NCI-H2171 (cell line): ENCODE measurements at regions not wholly inside any gene's neighbourhood (a gene's known extent, or its start where the extent isn't known, plus 50 kb on each side); places are given as distances from the start of the nearest gene placed in this dataset.
"Not testable (repeated sequence)": the region's sequence is repeated elsewhere in the genome, so short reads cannot be mapped to it uniquely, and the experiment has no call there.

Source experiments
- DNase-seq: peaks from one replicate; lab custom pipeline; 2025; lab: John Stamatoyannopoulos, UW

DNA sequence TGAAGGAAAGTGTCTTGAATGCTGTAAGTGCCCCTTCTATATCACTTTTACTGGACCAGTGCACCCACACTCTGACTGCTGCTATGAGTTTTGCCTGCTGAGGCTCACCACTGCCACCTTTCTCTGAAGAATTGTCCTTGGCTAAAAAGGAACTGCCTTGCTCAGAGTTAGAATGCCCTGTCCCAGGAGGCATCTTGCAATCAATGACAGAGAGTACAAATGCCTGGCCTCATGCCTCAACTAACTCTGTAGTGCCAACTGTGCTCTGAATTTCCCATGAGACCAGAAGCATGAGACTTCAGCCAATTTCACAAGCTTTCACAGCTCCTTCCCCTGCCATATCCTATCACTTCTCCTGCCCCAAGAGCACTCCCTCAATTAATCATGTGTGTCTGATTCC, 569.7 kb downstream of the ZNF608 start:
- DNase-seq, result peak; percentile 67

- no peak for DNase-seq
Measured at GRCh38 chr5:124173386-124173785, 573.1 kb downstream of the ZNF608 start.

GRCh38 chr5:124172389-124173003, 573.9 kb downstream of the ZNF608 start:
- no peak for DNase-seq

- not testable (repeated sequence) for DNase-seq
Measured at GRCh38 chr5:124168093-124168492, 578.3 kb downstream of the ZNF608 start.

GRCh38 chr5:124162767-124163532, 583.5 kb downstream of the ZNF608 start:
- DNase-seq, result no peak

GRCh38 chr5:124161266-124161665, 585.2 kb downstream of the ZNF608 start:
- peak; percentile 46 for DNase-seq

- DNase-seq, result no peak
Measured at GRCh38 chr5:124160265-124160664, 586.2 kb downstream of the ZNF608 start.

GRCh38 chr5:124157320-124157719, 589.1 kb downstream of the ZNF608 start:
- DNase-seq, result no peak

- DNase-seq, result no peak
Measured at GRCh38 chr5:124156415-124156996, 589.9 kb downstream of the ZNF608 start.

DNA sequence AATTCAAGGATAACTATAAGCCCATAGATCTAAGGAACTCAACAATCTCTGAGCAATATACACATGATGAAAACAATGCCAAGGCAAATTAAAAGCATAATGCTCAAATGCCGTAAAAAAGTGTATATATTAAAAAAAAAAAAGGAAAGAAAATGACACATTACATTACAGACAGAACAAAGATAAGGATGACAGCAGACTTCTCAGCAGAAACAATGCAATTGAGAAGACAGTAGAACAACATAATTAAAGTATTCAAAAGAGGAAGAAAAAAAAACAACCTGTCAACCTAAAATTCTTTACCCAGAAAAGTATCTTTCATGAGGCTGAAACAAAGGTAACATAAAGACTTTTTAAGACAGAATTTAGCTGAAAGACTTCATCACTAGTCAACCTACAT, 591.7 kb downstream of the ZNF608 start:
- DNase-seq, result no peak

- no peak for DNase-seq
Measured at GRCh38 chr5:124153588-124153987, 592.9 kb downstream of the ZNF608 start.

- no peak for DNase-seq
Measured at GRCh38 chr5:124148574-124148973, 597.9 kb downstream of the ZNF608 start.

GRCh38 chr5:124140060-124140459, 606.4 kb downstream of the ZNF608 start:
- DNase-seq, result no peak

- no peak for DNase-seq
Measured at GRCh38 chr5:124139477-124139876, 607.0 kb downstream of the ZNF608 start.

GRCh38 chr5:124136609-124137008, 609.8 kb downstream of the ZNF608 start:
- DNase-seq, result no peak

GRCh38 chr5:124134941-124135340, 611.5 kb downstream of the ZNF608 start:
- no peak for DNase-seq

DNA sequence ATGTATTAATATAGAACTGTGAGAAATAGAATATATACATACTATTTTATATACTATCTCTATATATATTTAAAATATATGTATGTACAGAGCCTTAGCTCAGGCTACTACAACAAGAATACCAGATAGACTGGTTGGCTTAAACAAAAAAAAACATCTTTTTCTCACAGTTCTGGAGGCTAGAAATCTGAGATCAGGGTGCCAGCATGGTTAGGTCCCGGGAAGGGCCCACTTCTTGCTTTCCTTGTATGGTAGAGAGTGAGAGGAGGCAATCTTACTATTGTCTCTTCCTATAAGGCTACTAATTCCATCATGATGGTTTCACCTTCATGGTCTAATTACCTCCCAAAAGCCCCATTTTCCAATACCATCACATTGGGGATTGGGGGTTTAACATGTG, 613.0 kb downstream of the ZNF608 start:
- no peak for DNase-seq

- peak; percentile 59 for DNase-seq
Measured at GRCh38 chr5:124132843-124133242, 613.6 kb downstream of the ZNF608 start.

- DNase-seq, result no peak
Measured at GRCh38 chr5:124131466-124131865, 615.0 kb downstream of the ZNF608 start.

DNA sequence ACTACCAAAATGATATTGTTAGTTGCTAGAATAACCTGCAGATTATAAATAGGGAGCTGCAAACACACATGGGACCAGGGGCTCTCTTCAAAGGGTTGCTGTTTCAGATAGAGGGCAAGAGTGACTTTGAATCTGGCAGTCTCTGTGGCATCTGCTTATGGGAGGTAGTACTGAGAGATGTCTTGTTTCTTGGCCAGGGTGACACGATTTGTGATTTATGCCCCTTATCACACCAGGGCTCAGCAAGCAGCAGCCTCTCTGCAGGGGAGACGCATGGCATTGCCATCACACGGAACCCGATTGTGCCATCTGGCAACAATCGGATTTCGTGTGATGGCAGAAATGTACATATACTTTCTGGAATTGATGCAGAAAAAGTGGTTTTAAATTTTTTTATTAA, 615.6 kb downstream of the ZNF608 start:
- DNase-seq, result peak; percentile 10

GRCh38 chr5:124128867-124129266, 616.9 kb downstream of the CSNK1G3 start:
- no peak for DNase-seq

DNA sequence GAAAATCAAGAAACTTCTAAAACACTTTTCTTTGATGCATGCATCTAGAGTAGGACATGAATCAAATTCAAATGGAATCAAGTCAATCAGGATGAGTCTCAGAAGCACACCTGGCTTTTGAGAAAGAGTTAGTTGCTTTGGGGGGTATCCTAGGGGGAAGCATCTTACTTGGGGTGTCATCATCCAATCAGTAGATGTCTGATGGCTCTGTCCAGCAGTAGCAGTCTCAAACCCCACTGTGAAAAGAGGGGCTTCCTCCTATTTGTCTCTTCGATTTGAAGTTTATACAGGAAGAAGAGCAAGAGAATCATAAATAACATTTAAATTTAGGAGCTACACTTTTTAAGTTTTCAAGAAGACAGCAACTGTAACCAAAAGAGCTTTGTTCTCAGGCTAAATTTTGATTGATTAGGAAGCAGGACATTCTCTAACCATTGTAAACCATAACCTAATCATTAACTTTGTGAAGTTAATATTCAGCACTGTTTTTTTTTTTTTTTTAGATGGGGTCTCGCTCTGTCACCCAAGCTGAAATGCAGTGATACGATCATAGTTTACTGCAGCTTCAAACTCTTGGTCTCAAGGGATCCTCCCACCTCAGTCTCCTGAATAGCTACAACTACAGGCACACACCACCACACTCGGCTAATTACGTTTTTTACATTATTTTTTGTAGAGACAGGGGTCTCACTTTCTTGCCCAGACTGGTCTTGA, 614.7 kb downstream of the CSNK1G3 start:
- DNase-seq, result no peak
